ENCODE measurements at regions not wholly inside any gene's neighbourhood (a gene's known extent, or its start where the extent isn't known, plus 50 kb on each side); places are given as distances from the start of the nearest gene placed in this dataset.

DNA sequence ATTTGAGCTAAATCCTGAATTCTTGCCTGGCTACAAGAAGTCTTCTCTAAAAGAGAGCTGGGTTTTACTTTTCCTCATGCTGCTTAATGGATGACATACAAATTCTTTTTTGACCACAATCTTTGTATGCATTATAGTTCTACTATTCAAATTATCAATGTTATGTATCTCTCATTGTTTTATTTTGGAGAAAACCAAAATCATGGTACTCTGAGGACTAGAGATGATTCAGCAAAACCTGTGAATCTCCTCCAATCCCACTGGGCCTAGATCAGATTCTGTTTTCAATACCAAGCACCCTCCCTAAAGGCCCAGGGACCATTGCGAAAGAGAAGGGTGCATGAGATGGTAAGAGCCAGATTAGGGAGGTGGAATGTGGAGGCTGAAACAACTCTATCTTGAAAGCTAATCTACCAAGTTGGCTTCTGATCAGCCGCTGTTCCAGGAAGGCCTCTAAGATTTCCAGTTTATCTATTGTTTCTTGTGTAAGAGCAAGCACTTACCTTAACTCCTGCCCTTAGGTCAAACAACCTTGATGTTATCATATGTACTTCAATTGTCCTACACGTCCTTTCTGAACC is 547.2 kb downstream of the PLPP3 start:
- TF ChIP-seq GABPA (IDR thresholded peaks at IDR 0.05; ENCODE audit: borderline replicate concordance, insufficient read depth, low read length) (no peak), POLR2A (IDR thresholded peaks at IDR 0.05; ENCODE audit: control extremely low read depth in 1 of 2, low read depth in 2 of 2, low read length in 2 of 2) (no peak), EP300 (IDR thresholded peaks at IDR 0.05; ENCODE audit: borderline replicate concordance in 1 of 2, low read depth in 2 of 2, low read length in 2 of 2) (no peak), PHF8 (conservative IDR thresholded peaks at IDR 0.05; ENCODE audit: low read depth, low read length) (no peak), ZNF274 (IDR thresholded peaks at IDR 0.05; ENCODE audit: borderline replicate concordance, extremely low read depth, low read length) (no peak), ASH2L (IDR thresholded peaks at IDR 0.05; ENCODE audit: low read length) (no peak), YY1 (IDR thresholded peaks at IDR 0.05; ENCODE audit: low read depth, low read length) (no peak), RAD21 (IDR thresholded peaks at IDR 0.05 in 1 of 2, conservative IDR thresholded peaks at IDR 0.05 in 1 of 2; ENCODE audit: low read depth in 2 of 2, low read length in 2 of 2) (no peak), CEBPB (IDR thresholded peaks at IDR 0.05; ENCODE audit: low read depth, low read length) (peak; percentile 45; the same call in 1 of the 2 replicates), TAF1 (IDR thresholded peaks at IDR 0.05; ENCODE audit: low read depth, low read length) (no peak), EZH2 (IDR thresholded peaks at IDR 0.05; ENCODE audit: low read depth, low read length, severe bottlenecking) (no peak)
- TF ChIP-seq, protein P1, sequence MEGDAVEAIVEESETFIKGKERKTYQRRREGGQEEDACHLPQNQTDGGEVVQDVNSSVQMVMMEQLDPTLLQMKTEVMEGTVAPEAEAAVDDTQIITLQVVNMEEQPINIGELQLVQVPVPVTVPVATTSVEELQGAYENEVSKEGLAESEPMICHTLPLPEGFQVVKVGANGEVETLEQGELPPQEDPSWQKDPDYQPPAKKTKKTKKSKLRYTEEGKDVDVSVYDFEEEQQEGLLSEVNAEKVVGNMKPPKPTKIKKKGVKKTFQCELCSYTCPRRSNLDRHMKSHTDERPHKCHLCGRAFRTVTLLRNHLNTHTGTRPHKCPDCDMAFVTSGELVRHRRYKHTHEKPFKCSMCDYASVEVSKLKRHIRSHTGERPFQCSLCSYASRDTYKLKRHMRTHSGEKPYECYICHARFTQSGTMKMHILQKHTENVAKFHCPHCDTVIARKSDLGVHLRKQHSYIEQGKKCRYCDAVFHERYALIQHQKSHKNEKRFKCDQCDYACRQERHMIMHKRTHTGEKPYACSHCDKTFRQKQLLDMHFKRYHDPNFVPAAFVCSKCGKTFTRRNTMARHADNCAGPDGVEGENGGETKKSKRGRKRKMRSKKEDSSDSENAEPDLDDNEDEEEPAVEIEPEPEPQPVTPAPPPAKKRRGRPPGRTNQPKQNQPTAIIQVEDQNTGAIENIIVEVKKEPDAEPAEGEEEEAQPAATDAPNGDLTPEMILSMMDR (IDR thresholded peaks at IDR 0.05; ENCODE audit: control extremely low read depth in 1 of 3, insufficient read depth in 1 of 3, low read depth in 1 of 3, low read length in 3 of 3): no peak
- TF ChIP-seq, protein P2, sequence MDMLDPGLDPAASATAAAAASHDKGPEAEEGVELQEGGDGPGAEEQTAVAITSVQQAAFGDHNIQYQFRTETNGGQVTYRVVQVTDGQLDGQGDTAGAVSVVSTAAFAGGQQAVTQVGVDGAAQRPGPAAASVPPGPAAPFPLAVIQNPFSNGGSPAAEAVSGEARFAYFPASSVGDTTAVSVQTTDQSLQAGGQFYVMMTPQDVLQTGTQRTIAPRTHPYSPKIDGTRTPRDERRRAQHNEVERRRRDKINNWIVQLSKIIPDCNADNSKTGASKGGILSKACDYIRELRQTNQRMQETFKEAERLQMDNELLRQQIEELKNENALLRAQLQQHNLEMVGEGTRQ (IDR thresholded peaks at IDR 0.05; ENCODE audit: low read length): no peak
- TF ChIP-seq, protein P3, sequence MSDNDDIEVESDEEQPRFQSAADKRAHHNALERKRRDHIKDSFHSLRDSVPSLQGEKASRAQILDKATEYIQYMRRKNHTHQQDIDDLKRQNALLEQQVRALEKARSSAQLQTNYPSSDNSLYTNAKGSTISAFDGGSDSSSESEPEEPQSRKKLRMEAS (IDR thresholded peaks at IDR 0.05): no peak
